GM21529 (cell line): ENCODE measurements at regions not wholly inside any gene's neighbourhood (a gene's known extent, or its start where the extent isn't known, plus 50 kb on each side); places are given as distances from the start of the nearest gene placed in this dataset.

Experiments used
- ATAC-seq: cut with Tn5 transposase; IDR thresholded peaks from one replicate; pipeline ENCODE4 v1.9.1; 2021; ENCODE audit not compliant: unreplicated experiment

DNA sequence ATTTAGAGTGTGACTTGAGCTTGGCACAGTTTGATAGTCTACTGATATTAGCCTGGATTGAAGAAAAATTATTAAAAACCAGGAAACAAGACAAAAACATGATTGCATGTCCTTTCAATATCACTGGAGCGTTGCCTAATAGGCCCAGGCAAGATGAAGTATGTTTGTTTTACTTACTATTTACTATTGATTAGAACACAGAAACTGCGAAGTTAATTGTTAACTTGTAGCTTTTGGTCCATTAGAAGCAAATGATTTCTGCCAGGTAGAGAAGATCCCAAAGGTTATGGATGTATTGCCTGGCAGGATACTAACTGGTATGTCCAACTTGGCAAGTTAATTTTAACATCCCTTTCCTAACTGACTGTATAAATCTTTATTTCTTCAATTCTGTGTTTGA is 268.9 kb downstream of the ETNK1 start:
- no peak for ATAC-seq

- no peak for ATAC-seq
Observed at GRCh38 chr12:22899184-22899583, 274.2 kb downstream of the ETNK1 start.

DNA sequence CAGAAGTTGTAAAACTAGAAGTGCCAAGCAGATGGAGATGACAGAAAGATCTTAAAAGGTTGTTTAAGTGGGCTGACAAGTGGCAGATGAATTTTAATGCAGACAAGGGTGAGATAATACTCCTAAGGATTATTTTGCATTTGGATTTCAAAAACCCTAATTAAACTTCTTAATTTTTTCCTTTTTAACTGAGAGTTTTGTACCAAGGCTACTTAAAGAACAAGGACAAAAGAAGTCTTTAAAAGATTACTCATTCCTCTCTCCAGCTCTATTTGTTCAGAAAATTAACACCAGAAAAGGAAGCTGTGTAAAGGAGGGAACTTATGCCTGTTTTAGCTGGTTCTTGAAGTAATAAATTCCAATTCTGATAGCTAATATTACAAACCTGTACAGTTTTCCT is 275.4 kb downstream of the ETNK1 start:
- ATAC-seq: no peak

DNA sequence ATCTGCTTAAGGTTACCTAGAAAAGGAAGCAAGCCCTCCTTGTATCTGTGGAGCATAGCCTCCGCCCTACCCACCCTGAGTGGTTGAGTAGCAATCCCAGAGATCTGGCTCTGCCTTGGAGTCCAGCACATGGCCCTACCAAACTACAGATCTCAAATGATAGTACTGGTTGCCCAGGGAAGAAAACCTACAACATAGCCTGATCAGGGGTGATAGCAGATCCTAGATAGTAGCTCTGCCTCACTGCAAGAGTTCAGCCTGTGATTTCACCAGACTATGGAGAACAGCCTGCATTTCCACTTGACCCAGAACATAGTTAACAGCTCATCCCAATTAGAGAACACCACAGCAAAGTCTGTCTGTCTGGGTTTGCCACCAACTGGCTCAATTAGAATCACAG is 279.5 kb downstream of the ETNK1 start:
- ATAC-seq: no peak

DNA sequence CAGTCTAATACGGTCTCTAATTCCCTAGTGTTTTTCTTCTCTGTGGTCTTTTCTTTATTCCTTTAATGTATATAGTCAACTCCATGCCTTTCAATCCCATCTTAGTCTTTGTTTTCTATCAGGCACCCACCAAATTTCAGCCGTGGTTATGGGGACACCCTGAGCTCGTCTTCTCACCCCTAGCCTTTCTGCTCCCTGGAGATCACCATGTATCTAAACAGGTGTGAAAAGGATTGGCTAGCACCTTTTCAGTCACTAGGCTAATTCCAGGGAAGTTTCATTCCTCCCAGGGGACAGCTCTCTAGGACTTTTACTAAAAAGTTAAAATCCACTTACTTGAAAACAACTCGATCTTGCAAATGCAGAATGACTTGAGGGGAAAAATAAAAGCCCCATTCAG is 291.3 kb downstream of the ETNK1 start:
- no peak for ATAC-seq

DNA sequence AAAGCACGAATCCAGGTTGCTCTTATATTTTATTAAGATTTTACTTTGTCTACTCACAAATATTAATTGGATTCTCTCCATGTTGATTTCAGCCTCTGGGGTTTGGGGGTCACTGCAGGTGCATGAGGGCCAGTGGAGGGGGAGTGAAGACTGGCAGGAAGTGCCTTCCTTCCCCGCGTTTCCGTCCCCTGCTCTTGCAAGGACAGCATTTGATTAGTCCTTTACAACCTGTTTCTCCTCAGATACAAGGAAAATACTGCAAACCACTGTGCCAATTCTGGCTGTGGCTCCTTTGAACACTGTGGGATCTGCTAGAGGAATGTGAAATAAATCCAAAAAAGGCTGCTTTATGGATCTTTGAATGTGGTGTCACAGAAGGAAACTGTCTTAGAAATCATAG is 291.8 kb downstream of the ETNK1 start:
- no peak for ATAC-seq

DNA sequence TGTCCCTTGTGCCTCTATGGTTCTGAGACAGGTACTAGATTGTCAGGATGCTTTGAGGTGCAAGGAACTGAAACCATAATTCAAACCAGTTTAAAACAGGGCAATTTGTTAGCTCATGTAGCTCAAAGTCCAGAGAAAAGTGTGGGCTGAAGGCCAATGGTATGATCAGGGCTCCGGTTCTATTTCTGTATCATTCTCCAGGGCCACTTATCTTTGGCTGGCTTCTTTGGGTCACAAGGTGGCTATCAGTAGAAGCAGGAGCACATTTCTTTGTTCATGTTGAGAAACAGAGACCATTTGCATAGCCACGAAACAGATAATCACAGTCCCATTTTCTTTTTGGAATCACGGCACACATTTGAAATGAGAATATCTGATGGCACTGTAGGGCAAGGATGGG is 294.9 kb downstream of the ETNK1 start:
- no peak for ATAC-seq

- ATAC-seq: no peak
Observed at GRCh38 chr12:22923768-22924167, 298.8 kb downstream of the ETNK1 start.

- no peak for ATAC-seq
Observed at GRCh38 chr12:22924391-22924790, 299.4 kb downstream of the ETNK1 start.

DNA sequence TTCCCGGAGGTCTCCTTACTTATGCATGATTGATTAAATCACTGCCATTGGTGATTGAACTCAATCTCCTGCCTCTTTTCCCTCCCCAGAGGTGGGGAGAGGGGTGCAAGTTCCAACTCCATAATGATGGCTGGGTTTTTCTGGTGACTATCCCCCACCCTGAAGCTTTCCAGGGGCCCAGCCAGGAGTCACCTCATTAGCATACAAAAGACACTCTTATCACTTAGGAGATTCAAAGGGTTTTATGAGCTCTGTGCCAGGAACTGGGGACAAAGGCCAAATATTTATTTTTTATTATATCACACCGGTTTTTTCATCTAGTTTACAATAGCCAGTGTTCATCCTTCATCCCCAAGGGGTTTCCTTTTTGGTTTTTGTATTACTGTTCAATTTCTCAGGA is 300.7 kb downstream of the ETNK1 start:
- no peak for ATAC-seq

GRCh38 chr12:22932431-22932830 is 307.5 kb downstream of the ETNK1 start:
- no peak for ATAC-seq

DNA sequence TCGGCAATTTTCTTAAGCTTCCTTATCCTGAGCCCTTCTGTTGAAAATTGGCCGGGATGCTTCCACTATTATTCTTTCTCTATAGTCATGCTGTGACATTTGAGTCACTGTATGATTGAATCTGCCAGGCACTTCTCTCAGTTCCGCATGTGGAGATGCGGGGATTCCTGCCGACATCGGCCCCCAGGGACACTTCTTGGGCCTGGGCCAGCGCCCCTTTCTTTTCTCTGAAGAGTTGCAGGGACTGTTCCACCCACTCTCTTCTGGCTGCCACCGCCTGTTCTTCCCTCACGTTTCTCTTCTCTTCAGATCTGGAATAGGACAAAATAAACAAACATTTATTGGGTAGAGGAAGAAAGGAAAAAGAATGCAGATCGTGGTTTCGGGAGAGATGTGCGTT is 310.1 kb downstream of the ETNK1 start:
- no peak for ATAC-seq

DNA sequence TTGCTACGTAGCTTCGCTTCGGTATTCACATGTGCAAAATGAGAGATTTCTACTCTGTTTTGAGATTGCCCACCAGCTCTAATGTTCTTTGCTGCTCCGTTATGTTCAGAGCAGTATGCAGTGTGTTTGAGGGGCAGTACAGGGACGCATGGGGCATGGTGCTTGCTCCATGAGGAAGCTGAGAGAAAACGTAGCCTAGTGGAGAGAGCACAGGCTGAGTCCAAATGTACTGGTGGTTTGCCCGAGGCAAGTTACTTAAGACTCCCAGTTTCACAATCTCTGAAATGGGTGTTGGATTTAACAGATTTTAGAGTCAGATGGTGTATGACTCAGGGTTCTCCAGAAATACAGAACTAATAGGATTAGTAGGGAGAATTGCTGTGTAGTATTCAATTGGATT is 310.5 kb downstream of the ETNK1 start:
- no peak for ATAC-seq

GRCh38 chr12:22938323-22938722 is 313.4 kb downstream of the ETNK1 start:
- ATAC-seq: no peak

DNA sequence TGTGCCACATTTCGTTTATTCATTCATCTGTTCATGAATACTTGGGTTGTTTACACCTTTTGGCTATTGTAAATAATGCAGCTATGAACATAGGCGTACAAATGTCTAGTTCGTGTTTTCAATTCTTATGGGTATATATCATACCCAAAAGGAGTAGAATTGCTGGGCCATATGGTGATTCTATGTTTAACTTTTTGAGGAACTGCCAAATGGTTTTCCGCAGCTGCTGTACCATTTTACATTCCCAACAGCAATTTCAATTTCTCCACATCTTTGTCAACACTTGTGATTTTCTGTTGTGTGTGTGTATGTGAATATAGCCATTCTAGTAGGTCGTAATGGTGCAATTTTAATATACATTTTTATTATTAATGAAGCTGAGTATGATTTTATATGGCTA is 326.2 kb downstream of the ETNK1 start:
- ATAC-seq: no peak

DNA sequence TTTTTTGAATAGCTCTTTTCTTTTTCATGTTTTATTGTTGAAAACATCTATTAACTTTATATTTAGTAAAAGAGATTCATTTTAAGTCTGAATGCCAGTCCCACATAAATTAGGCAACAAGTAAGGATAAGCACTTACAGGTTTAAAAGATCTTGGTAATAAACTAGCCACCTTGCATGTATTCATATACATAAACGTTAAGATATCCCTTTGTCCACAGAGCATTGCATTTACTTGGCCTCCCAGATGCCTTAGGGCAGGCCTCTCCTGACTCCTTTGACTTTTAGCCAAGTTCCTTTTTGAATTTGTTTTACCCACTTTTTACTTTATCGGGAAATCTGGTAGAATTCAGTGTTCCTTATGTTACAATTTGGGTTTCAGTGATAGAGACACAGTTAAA is 331.7 kb downstream of the ETNK1 start:
- no peak for ATAC-seq

DNA sequence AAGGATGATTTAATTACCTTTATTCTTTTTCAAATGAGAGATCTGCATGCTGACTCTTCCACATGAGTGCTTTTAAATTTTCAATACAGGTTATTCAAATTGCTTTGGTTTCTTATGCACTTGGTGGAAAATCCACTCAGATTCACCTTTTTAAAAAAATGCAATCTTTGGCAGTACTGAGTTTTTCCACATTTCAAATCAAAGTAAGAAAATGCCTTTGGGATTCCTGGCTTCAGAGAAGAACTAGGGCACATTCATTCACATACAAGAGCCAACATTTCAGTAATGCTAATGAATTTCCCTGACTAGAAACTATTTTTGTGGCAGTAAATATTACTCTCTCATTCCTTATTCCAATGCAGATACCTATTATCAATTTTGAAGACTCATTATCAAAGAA is 342.2 kb downstream of the ETNK1 start:
- no peak for ATAC-seq

- no peak for ATAC-seq
Observed at GRCh38 chr12:22969521-22969920, 344.6 kb downstream of the ETNK1 start.

DNA sequence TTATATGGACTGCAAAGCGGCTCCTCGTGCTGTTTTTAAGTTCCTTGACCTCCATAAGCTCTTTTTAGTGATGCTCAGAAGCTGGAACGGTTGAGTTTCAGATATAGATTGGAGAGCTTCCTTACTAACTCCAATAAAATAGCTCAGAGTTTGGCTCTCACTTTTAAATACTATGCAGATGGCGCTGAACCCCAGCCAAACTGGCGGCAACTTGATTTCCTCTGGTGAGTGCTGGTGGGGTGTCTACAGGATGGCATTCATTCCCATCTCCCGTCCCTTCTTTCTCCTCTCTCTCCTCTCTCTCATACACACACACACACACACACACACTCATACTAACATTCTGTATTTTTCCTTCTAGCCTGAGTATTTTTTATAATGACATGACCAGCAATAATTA is 346.3 kb downstream of the ETNK1 start:
- ATAC-seq: no peak

DNA sequence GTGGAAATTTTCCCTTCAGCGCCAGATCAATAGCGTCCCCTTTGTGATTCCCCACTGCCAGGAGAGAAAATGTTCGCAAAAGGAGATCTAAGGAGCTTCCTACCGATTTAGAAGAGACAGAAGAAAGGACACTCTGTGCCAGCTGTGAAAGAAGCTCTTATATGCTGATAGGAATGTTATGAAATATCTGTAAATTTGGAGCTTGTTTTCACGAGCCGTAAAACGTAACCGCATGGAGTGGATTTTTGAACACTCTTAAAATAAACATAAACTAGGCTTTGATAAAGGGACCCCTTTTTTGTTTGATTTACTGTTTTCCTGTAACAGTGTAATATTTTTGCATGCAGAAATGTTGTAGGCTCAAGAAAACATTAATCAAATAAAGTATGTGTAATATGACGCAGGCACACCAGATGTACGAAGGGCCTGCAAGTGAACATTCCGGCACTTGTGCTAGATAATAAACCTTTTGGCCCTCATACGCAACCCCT is 346.8 kb downstream of the ETNK1 start:
- ATAC-seq: no peak

DNA sequence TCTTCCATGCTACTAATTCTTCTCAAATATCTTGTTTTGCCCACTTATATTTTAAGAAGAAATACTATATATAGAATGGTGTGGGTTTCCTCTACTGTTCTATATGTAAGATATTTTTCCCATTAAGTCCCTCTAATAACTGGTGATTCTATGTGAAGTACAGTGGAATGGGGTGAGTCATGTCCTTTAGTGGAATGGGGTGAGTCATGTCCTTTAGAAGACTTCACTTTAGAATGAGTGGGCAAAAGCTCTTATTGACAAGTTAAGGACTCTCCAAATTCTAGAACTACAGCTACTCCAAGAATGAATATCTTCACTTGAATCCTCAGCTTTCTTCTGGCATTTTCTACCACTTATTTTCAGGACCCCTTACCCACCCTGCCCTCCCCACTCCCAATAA is 349.9 kb downstream of the ETNK1 start:
- ATAC-seq: no peak

GRCh38 chr12:22978962-22979361 is 354.0 kb downstream of the ETNK1 start:
- no peak for ATAC-seq

DNA sequence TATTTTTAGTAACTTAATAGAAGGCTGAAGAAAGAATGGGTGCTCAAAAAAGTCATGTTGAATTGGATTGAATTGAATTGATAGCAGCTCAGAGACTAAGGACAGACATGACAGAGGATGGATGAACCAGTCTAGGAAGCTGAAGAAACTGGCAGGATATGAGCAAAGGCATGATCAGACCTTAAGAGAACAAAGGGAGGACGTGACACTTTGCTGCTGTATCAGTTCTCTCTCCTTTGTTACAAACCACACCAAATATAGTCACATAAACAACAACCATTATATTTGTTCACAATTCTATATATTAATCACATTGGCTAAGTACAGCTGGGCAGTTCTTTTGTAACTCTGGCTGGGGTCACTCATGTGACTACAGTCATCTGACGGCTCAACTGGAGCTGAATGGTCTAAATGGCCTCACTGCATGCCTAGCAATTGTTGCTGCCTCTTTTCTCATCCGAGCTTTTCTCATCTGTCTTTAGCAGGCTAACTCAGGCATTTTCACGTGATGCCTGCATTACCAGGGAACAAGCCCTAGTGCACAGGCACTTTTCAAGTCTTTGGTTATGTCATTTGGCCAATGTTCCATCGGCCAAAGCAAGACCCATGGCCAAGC is 355.0 kb downstream of the ETNK1 start:
- ATAC-seq: no peak

GRCh38 chr12:22981711-22982110 is 356.7 kb downstream of the ETNK1 start:
- no peak for ATAC-seq
